ENCODE measurements at regions not wholly inside any gene's neighbourhood (a gene's known extent, or its start where the extent isn't known, plus 50 kb on each side); places are given as distances from the start of the nearest gene placed in this dataset.

GRCh38 chr12:124510301-124510970 is 57.0 kb downstream of the NCOR2 start:
- H4K91ac ChIP-seq (ENCODE audit: insufficient read length, low read depth, low read length) = peak overlapping the region; percentile 3
- peaks cover 9 to 14% (median 10%) of the 10 kb centered on the region in 3 experiments; a peak in 6 of 7 replicates for H3K36me3 Mint-ChIP-seq (ENCODE audit: insufficient read depth in 1 of 3, low read depth in 3 of 3)
- peak; percentile 56 for DNase-seq
- H3K4me2 ChIP-seq (ENCODE audit: insufficient read depth, insufficient read length, low read length) = no peak overlapping the region
- H3K9ac ChIP-seq (ENCODE audit: extremely low read depth, insufficient read length, low read length) = no peak overlapping the region
- H2BK15ac ChIP-seq (ENCODE audit: low read depth, low read length) = no peak overlapping the region
- H3K23ac ChIP-seq (ENCODE audit: insufficient read length, low read depth, low read length) = no peak overlapping the region
- peaks cover 3% of the 10 kb centered on the region for H3K79me1 ChIP-seq (ENCODE audit: insufficient read depth, low read depth, low read length, poor library complexity, severe bottlenecking)
- no peak overlapping the region for H2AK5ac ChIP-seq (ENCODE audit: insufficient read length, low read length)
- no peak overlapping the region for H2BK12ac ChIP-seq (ENCODE audit: insufficient read length, low read depth, low read length)
- H3K27me3 Mint-ChIP-seq (ENCODE audit: low read depth) = peaks cover 2% of the 10 kb centered on the region; the same call in 1 of the 2 replicates
- H3K9me3 ChIP-seq (ENCODE audit: control insufficient read depth, low read depth, low read length) = no peaks in the 10 kb centered on the region
- H3T11ph ChIP-seq (ENCODE audit: low read length) = no peak overlapping the region
- H3K27me3 ChIP-seq (ENCODE audit: insufficient read depth, low read length) = no peaks in the 10 kb centered on the region
- no peak overlapping the region for H2AFZ ChIP-seq (ENCODE audit: low read length)
- no peaks in the 10 kb centered on the region; the same call in 1 of the 2 replicates for H3K4me1 ChIP-seq (ENCODE audit: insufficient read depth, low read length)
- H3K27ac Mint-ChIP-seq = peak overlapping the region; percentile 82 to 96 (median 95)
- H3K4me1 Mint-ChIP-seq = peaks cover 69 to 81% of the 10 kb centered on the region in 2 experiments
- H2BK20ac ChIP-seq (ENCODE audit: low read depth, low read length, poor library complexity, severe bottlenecking) = no peak overlapping the region
- H3K14ac ChIP-seq (ENCODE audit: insufficient read depth, low read length) = peak overlapping the region; percentile 28; the same call in 1 of the 2 replicates
- no CpG with 5 or more reads among the region's 17 CpGs for WGBS (ENCODE audit: extremely low coverage, insufficient read length, low lambda C conversion rate)
- no peak overlapping the region for H3K27ac ChIP-seq (ENCODE audit: insufficient read length, low read depth, low read length)
- no peak overlapping the region for H4K8ac ChIP-seq (replicated peaks; ENCODE audit: insufficient read length, low read depth, low read length)
- peak; percentile 41; the same call in 2 of the 3 replicates for TF ChIP-seq CTCF (conservative IDR thresholded peaks at IDR 0.05)
- H2BK120ac ChIP-seq (ENCODE audit: low read depth, low read length, poor library complexity, severe bottlenecking) = no peak overlapping the region
- H2BK5ac ChIP-seq (ENCODE audit: insufficient read length, low read length) = no peak overlapping the region
- H3K18ac ChIP-seq (ENCODE audit: insufficient read length, low read depth, low read length) = no peak overlapping the region
- H4K5ac ChIP-seq (ENCODE audit: insufficient read length, low read depth, low read length) = no peak overlapping the region
- peaks cover 0 to 1% of the 10 kb centered on the region in 2 experiments; a peak in 2 of 5 replicates for H3K9me3 Mint-ChIP-seq
- peaks cover 2% of the 10 kb centered on the region for H4K20me1 ChIP-seq (ENCODE audit: control insufficient read depth, insufficient read depth, insufficient read length)
- H3K79me2 ChIP-seq (ENCODE audit: insufficient read depth, low read length) = peaks cover 14% of the 10 kb centered on the region; the same call in 1 of the 2 replicates
- peak overlapping the region in 1 of 2 experiments; percentile 1; a peak in 1 of 5 replicates for H3K4me3 Mint-ChIP-seq
- H3K23me2 ChIP-seq (ENCODE audit: insufficient read length, low read depth, low read length, poor library complexity, severe bottlenecking) = no peaks in the 10 kb centered on the region
- H3K4ac ChIP-seq (ENCODE audit: low read depth, low read length) = no peak overlapping the region; the same call in 1 of the 2 replicates
- no peak overlapping the region for H3K56ac ChIP-seq (ENCODE audit: insufficient read length, low read depth, low read length)

Data from H9 (cell line).